H9 (cell line): ENCODE measurements at regions not wholly inside any gene's neighbourhood (a gene's known extent, or its start where the extent isn't known, plus 50 kb on each side); places are given as distances from the start of the nearest gene placed in this dataset.

Source experiments
- DNase-seq: peaks from one replicate; pipeline ENCODE4 v3.0.0-alpha.2; 2017
- H2AFZ ChIP-seq: one replicate; pipeline ENCODE4 v1.6.1; 2013; ENCODE audit warnings: mild to moderate bottlenecking, low read length, control low read depth, moderate library complexity
- H2AK5ac ChIP-seq: 2 replicates; pipeline ENCODE4 v1.6.1; 2013; ENCODE audit warnings: low read length, control low read depth, mixed read lengths; ENCODE audit not compliant: insufficient read length
- H2BK120ac ChIP-seq: one replicate; pipeline ENCODE4 v1.6.1; 2013; ENCODE audit warnings: low read depth, mild to moderate bottlenecking, low read length, control low read depth, inconsistent platforms; ENCODE audit not compliant: poor library complexity, severe bottlenecking
- H2BK12ac ChIP-seq: 2 replicates; pipeline ENCODE4 v1.6.1; 2013; ENCODE audit warnings: low read length, control low read depth, mixed read lengths, low read depth; ENCODE audit not compliant: insufficient read length
- H2BK15ac ChIP-seq: 2 replicates; pipeline ENCODE4 v1.6.1; 2013; ENCODE audit warnings: low read depth, low read length, control low read depth
- H2BK20ac ChIP-seq: one replicate; pipeline ENCODE4 v1.6.1; 2013; ENCODE audit warnings: low read depth, mild to moderate bottlenecking, low read length, control low read depth, inconsistent platforms; ENCODE audit not compliant: poor library complexity, severe bottlenecking
- H2BK5ac ChIP-seq: 2 replicates; pipeline ENCODE4 v1.6.1; 2013; ENCODE audit warnings: low read length, control low read depth, mixed read lengths; ENCODE audit not compliant: insufficient read length
- H3K14ac ChIP-seq: 2 replicates; pipeline ENCODE4 v1.6.1; 2013; ENCODE audit warnings: low read length, control low read depth; ENCODE audit not compliant: insufficient read depth
- H3K18ac ChIP-seq: 2 replicates; pipeline ENCODE4 v1.6.1; 2013; ENCODE audit warnings: low read depth, mild to moderate bottlenecking, mixed read lengths, low read length, control low read depth; ENCODE audit not compliant: insufficient read length
- H3K23ac ChIP-seq: 2 replicates; pipeline ENCODE4 v1.6.1; 2013; ENCODE audit warnings: low read length, control low read depth, mixed read lengths, low read depth; ENCODE audit not compliant: insufficient read length
- H3K23me2 ChIP-seq: 2 replicates; pipeline ENCODE4 v1.6.1; 2013; ENCODE audit warnings: low read depth, mild to moderate bottlenecking, mixed read lengths, low read length, control low read depth; ENCODE audit not compliant: insufficient read length, poor library complexity, severe bottlenecking
- H3K27ac ChIP-seq: 2 replicates; pipeline ENCODE4 v1.5.1; 2013; ENCODE audit warnings: low read length, control low read depth, mixed read lengths, low read depth; ENCODE audit not compliant: insufficient read length
- H3K27me3 ChIP-seq: 2 replicates; pipeline ENCODE4 v1.6.1; 2013; ENCODE audit warnings: low read length, control low read depth, inconsistent platforms; ENCODE audit not compliant: insufficient read depth
- H3K4ac ChIP-seq: 2 replicates; pipeline ENCODE4 v1.6.1; 2013; ENCODE audit warnings: low read depth, mild to moderate bottlenecking, control low read depth, inconsistent platforms, low read length, moderate library complexity
- H3K4me1 ChIP-seq: 2 replicates; pipeline ENCODE4 v1.6.1; 2013; ENCODE audit warnings: low read length, control low read depth, inconsistent platforms; ENCODE audit not compliant: insufficient read depth
- H3K4me2 ChIP-seq: 2 replicates; pipeline ENCODE4 v1.6.1; 2013; ENCODE audit warnings: low read length, control low read depth, mixed read lengths; ENCODE audit not compliant: insufficient read length, insufficient read depth
- H3K56ac ChIP-seq: 2 replicates; pipeline ENCODE4 v1.6.1; 2013; ENCODE audit warnings: low read depth, mild to moderate bottlenecking, mixed read lengths, low read length, control low read depth; ENCODE audit not compliant: insufficient read length
- H3K79me1 ChIP-seq: 2 replicates; pipeline ENCODE4 v1.6.1; 2013; ENCODE audit warnings: low read depth, mild to moderate bottlenecking, moderate library complexity, low read length, control low read depth, inconsistent platforms; ENCODE audit not compliant: insufficient read depth, poor library complexity, severe bottlenecking
- H3K79me2 ChIP-seq: 2 replicates; pipeline ENCODE4 v1.6.1; 2013; ENCODE audit warnings: low read length, control low read depth, inconsistent platforms; ENCODE audit not compliant: insufficient read depth
- H3K9ac ChIP-seq: 2 replicates; pipeline ENCODE4 v1.6.1; 2013; ENCODE audit warnings: low read length, control low read depth, mixed read lengths; ENCODE audit not compliant: insufficient read length; ENCODE audit errors: extremely low read depth
- H3K9me3 ChIP-seq: one replicate; pipeline ENCODE4 v1.6.1; 2013; ENCODE audit warnings: low read depth, low read length, inconsistent platforms; ENCODE audit not compliant: control insufficient read depth
- H3T11ph ChIP-seq: one replicate; pipeline ENCODE4 v1.6.1; 2013; ENCODE audit warnings: mild to moderate bottlenecking, low read length, control low read depth, inconsistent platforms
- H4K20me1 ChIP-seq: one replicate; pipeline ENCODE4 v1.6.1; 2013; ENCODE audit not compliant: control insufficient read depth, insufficient read length, insufficient read depth
- H4K5ac ChIP-seq: 2 replicates; pipeline ENCODE4 v1.6.1; 2013; ENCODE audit warnings: low read depth, mild to moderate bottlenecking, mixed read lengths, low read length, control low read depth; ENCODE audit not compliant: insufficient read length
- H4K8ac ChIP-seq: replicated peaks from 2 replicates; pipeline ENCODE4 v1.6.1; 2013; ENCODE audit warnings: low read length, control low read depth, mixed read lengths, low read depth; ENCODE audit not compliant: insufficient read length
- H4K91ac ChIP-seq: 2 replicates; pipeline ENCODE4 v1.6.1; 2013; ENCODE audit warnings: low read depth, mild to moderate bottlenecking, moderate library complexity, mixed read lengths, low read length, control low read depth; ENCODE audit not compliant: insufficient read length
- H3K27ac Mint-ChIP-seq, 3 experiments: 2 replicates in 2 of 3; 3 replicates in 1 of 3; pipeline ENCODE4 v1.8.0; 2020 to 2021; ENCODE audit warnings: mixed read lengths in 3 of 3, mild to moderate bottlenecking in 1 of 3, moderate library complexity in 1 of 3
- H3K27me3 Mint-ChIP-seq: 2 replicates; pipeline ENCODE4 v1.8.0; 2021; ENCODE audit warnings: low read depth, mild to moderate bottlenecking, moderate library complexity, mixed read lengths
- H3K36me3 Mint-ChIP-seq, 3 experiments: 2 replicates in 2 of 3; 3 replicates in 1 of 3; pipeline ENCODE4 v1.8.0; 2020 to 2021; ENCODE audit warnings: low read depth in 3 of 3, mixed read lengths in 3 of 3; ENCODE audit not compliant: insufficient read depth in 1 of 3
- H3K4me1 Mint-ChIP-seq, 2 experiments: 2 replicates each; pipeline ENCODE4 v1.8.0; 2020; ENCODE audit warnings: mixed read lengths in 2 of 2
- H3K4me3 Mint-ChIP-seq, 2 experiments: 2 replicates in 1 of 2; 3 replicates in 1 of 2; pipeline ENCODE4 v1.8.0; 2020 to 2021; ENCODE audit warnings: mild to moderate bottlenecking in 2 of 2, mixed read lengths in 2 of 2, moderate library complexity in 1 of 2
- H3K9me3 Mint-ChIP-seq, 2 experiments: 2 replicates in 1 of 2; 3 replicates in 1 of 2; pipeline ENCODE4 v1.8.0; 2020; ENCODE audit warnings: mild to moderate bottlenecking in 2 of 2, mixed read lengths in 2 of 2, moderate library complexity in 1 of 2
- WGBS: extraction: QIAGEN DNeasy Blood & Tissue Kit; methylation state at CpG from one replicate; pipeline ENCODE4 v1.1.7; 2013; ENCODE audit warnings: missing lambda C conversion rate, low lambda C conversion rate, mixed read lengths; ENCODE audit not compliant: insufficient read length; ENCODE audit errors: extremely low coverage; 5-methylcytosine and 5-hydroxymethylcytosine counted together
- TF ChIP-seq, protein P1 (sequence below): fragments of 200-600 bp; sonication (generic); conservative IDR thresholded peaks from 3 replicates; pipeline ENCODE4 v1.8.0; 2021; ENCODE audit warnings: antibody characterized with exemption, mild to moderate bottlenecking

DNA sequence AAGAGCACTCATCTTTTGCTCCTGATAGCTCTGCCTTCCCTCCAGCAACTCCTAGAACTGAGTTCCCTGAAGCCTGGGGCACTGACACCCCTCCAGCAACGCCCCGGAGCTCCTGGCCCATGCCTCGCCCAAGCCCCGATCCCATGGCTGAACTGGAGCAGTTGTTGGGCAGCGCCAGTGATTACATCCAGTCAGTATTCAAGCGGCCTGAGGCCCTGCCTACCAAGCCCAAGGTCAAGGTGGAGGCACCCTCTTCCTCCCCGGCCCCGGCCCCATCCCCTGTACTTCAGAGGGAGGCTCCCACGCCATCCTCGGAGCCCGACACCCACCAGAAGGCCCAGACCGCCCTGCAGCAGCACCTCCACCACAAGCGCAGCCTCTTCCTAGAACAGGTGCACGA lies 62.4 kb downstream of the TET3 start:
- H2BK120ac ChIP-seq: no peak overlapping the region
- no peaks in the 10 kb centered on the region for H3K79me1 ChIP-seq
- no peak overlapping the region for H2AFZ ChIP-seq
- H3K4me2 ChIP-seq: no peak overlapping the region
- peaks cover 22% of the 10 kb centered on the region in 2 experiments for H3K4me1 Mint-ChIP-seq
- H3K4me1 ChIP-seq: peaks cover 9% of the 10 kb centered on the region; the same call in 1 of the 2 replicates
- H3K18ac ChIP-seq: no peak overlapping the region
- no peak overlapping the region for H2BK5ac ChIP-seq
- H4K20me1 ChIP-seq: no peaks in the 10 kb centered on the region
- H3K27ac Mint-ChIP-seq: no peak overlapping the region; a peak in 1 of 7 replicates
- no peak overlapping the region for H2BK12ac ChIP-seq
- H3K27me3 ChIP-seq: no peaks in the 10 kb centered on the region
- no peak overlapping the region for H4K8ac ChIP-seq
- no peak overlapping the region for H3K27ac ChIP-seq
- H2AK5ac ChIP-seq: no peak overlapping the region
- no peak overlapping the region for H3K56ac ChIP-seq
- no peak overlapping the region for H4K91ac ChIP-seq
- no peaks in the 10 kb centered on the region for H3K27me3 Mint-ChIP-seq
- H3K23ac ChIP-seq: no peak overlapping the region
- no peak overlapping the region for H3K14ac ChIP-seq
- no CpG with 5 or more reads among the region's 14 CpGs for WGBS
- DNase-seq: no peak
- H3K79me2 ChIP-seq: no peaks in the 10 kb centered on the region; the same call in 1 of the 2 replicates
- TF ChIP-seq, protein P1, sequence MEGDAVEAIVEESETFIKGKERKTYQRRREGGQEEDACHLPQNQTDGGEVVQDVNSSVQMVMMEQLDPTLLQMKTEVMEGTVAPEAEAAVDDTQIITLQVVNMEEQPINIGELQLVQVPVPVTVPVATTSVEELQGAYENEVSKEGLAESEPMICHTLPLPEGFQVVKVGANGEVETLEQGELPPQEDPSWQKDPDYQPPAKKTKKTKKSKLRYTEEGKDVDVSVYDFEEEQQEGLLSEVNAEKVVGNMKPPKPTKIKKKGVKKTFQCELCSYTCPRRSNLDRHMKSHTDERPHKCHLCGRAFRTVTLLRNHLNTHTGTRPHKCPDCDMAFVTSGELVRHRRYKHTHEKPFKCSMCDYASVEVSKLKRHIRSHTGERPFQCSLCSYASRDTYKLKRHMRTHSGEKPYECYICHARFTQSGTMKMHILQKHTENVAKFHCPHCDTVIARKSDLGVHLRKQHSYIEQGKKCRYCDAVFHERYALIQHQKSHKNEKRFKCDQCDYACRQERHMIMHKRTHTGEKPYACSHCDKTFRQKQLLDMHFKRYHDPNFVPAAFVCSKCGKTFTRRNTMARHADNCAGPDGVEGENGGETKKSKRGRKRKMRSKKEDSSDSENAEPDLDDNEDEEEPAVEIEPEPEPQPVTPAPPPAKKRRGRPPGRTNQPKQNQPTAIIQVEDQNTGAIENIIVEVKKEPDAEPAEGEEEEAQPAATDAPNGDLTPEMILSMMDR: no peak
- no peaks in the 10 kb centered on the region for H3K9me3 Mint-ChIP-seq
- no peak overlapping the region for H2BK20ac ChIP-seq
- H3K9ac ChIP-seq: no peak overlapping the region
- H3K4ac ChIP-seq: no peak overlapping the region
- H3K23me2 ChIP-seq: no peaks in the 10 kb centered on the region
- no peak overlapping the region for H2BK15ac ChIP-seq
- no peak overlapping the region for H3T11ph ChIP-seq
- no peak overlapping the region for H3K4me3 Mint-ChIP-seq
- H4K5ac ChIP-seq: no peak overlapping the region
- H3K9me3 ChIP-seq: no peaks in the 10 kb centered on the region
- H3K36me3 Mint-ChIP-seq: peaks cover 17 to 27% (median 25%) of the 10 kb centered on the region in 3 experiments; a peak in 6 of 7 replicates
